ENCODE measurements at regions not wholly inside any gene's neighbourhood (a gene's known extent, or its start where the extent isn't known, plus 50 kb on each side); places are given as distances from the start of the nearest gene placed in this dataset.

DNA sequence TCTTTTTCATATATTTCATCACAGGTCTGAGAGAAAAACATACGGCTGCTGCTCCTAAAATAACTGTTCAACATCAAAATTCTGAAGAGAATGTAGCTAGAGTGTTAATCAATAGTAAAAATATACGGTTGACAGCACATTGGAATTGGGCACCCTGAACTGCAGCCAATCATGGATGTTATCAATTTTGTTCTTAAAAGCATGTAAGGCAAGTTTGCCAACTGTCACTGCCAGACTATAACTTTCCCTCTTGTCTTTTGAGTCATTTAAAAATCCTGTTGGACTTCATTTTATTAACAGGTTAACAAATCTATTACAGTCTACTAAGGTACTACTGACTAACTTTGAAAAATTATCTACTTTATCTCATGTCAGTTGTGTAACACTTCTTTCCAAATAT, 592.8 kb downstream of the HACE1 start:
- Histone ChIP-seq H3K27me3 (ENCODE audit: insufficient read depth, insufficient read length) (no peaks in the 10 kb centered on the region), H3K4me3 (ENCODE audit: insufficient read length, low read depth) (no peak overlapping the region), H3K4me1 (ENCODE audit: insufficient read depth, insufficient read length) (no peaks in the 10 kb centered on the region), H3K36me3 (ENCODE audit: insufficient read depth, insufficient read length, low read length) (no peaks in the 10 kb centered on the region), H3K9me3 (ENCODE audit: insufficient read depth, low read length) (no peaks in the 10 kb centered on the region), H3K9ac (ENCODE audit: insufficient read length, low read depth) (no peak overlapping the region)
- TF ChIP-seq ZNF274 (IDR thresholded peaks at IDR 0.05; ENCODE audit: low read depth, low read length) (no peak), YY1 (IDR thresholded peaks at IDR 0.05; ENCODE audit: insufficient read depth, insufficient read length) (no peak), SUZ12 (IDR thresholded peaks at IDR 0.05; ENCODE audit: extremely low read depth, insufficient read depth, insufficient read length) (no peak)
- no peak for DNase-seq (ENCODE audit: low read depth, low spot score)

DNA sequence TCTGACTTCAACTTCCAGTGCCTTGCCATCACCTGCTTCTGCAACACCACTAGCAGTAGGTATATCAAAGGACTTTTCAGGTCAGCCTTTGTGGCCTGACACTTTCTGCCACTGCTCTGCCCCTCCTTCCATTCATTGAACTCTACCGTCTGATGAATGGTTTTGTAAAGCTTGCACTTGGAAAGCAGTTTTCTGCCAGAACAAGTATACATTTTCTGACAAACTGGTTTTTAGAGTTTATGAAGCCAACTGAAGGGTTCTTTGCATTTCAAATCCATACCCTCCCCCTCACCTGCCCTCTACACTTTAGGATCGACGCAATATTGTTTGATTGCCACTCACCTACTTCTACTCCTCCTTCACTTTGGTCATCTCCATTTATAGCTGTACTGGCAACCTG, 603.1 kb downstream of the HACE1 start:
- Histone ChIP-seq H3K4me1 (ENCODE audit: insufficient read depth, insufficient read length) (no peaks in the 10 kb centered on the region), H3K36me3 (ENCODE audit: insufficient read depth, insufficient read length, low read length) (no peaks in the 10 kb centered on the region), H3K9me3 (ENCODE audit: insufficient read depth, low read length) (no peaks in the 10 kb centered on the region), H3K9ac (ENCODE audit: insufficient read length, low read depth) (no peak overlapping the region), H3K27me3 (ENCODE audit: insufficient read depth, insufficient read length) (no peaks in the 10 kb centered on the region), H3K4me3 (ENCODE audit: insufficient read length, low read depth) (no peak overlapping the region)
- no peak for TF ChIP-seq YY1 (IDR thresholded peaks at IDR 0.05; ENCODE audit: insufficient read depth, insufficient read length)
- TF ChIP-seq SUZ12 (IDR thresholded peaks at IDR 0.05; ENCODE audit: extremely low read depth, insufficient read depth, insufficient read length): no peak
- TF ChIP-seq ZNF274 (IDR thresholded peaks at IDR 0.05; ENCODE audit: low read depth, low read length): no peak
- no peak for DNase-seq (ENCODE audit: low read depth, low spot score)

DNA sequence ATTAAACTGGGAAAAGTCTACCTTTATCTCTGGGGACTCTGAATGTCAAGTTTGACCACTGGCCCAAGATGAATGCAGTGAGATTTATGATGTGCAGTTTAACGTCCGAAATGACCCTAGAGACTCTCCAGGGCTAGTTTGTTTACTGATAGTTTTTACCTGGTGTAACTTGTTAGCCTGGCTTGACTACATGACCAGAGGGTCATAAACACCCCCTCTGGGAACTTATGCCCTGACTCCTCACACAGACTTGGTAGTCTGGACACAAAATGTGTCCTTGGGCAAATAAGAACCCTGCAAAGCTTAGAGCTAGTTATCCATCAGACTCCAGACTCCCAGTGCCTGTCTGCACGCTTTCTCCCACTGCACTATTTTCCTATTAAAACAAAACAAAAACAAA, 606.5 kb downstream of the HACE1 start:
- Histone ChIP-seq H3K4me1 (ENCODE audit: insufficient read depth, insufficient read length) (no peaks in the 10 kb centered on the region), H3K4me3 (ENCODE audit: insufficient read length, low read depth) (no peak overlapping the region), H3K9ac (ENCODE audit: insufficient read length, low read depth) (no peak overlapping the region), H3K9me3 (ENCODE audit: insufficient read depth, low read length) (no peaks in the 10 kb centered on the region), H3K36me3 (ENCODE audit: insufficient read depth, insufficient read length, low read length) (no peaks in the 10 kb centered on the region), H3K27me3 (ENCODE audit: insufficient read depth, insufficient read length) (no peaks in the 10 kb centered on the region)
- TF ChIP-seq YY1 (IDR thresholded peaks at IDR 0.05; ENCODE audit: insufficient read depth, insufficient read length): no peak
- TF ChIP-seq ZNF274 (IDR thresholded peaks at IDR 0.05; ENCODE audit: low read depth, low read length): no peak
- no peak for TF ChIP-seq SUZ12 (IDR thresholded peaks at IDR 0.05; ENCODE audit: extremely low read depth, insufficient read depth, insufficient read length)
- DNase-seq (ENCODE audit: low read depth, low spot score): no peak

DNA sequence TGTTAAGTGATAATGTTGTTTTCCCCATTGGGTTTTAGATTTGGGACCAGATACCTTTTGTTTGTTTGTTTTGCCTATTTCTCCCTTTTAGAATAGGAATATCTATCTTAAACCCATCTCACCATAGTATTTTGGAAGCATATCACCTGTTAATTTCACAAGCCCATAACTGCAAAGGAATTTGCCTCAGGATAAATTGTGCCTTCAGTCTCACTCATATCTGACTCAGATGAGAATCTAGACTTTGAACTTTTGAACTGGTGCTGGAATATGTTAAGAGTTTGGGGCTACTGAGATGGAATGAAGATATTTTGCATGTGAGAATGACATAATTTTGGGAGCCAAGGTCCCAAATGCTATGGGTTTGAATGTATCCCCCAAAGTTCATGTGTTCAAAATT, 607.4 kb downstream of the HACE1 start:
- Histone ChIP-seq H3K4me3 (ENCODE audit: insufficient read length, low read depth) (no peak overlapping the region), H3K4me1 (ENCODE audit: insufficient read depth, insufficient read length) (no peaks in the 10 kb centered on the region), H3K36me3 (ENCODE audit: insufficient read depth, insufficient read length, low read length) (no peaks in the 10 kb centered on the region), H3K9me3 (ENCODE audit: insufficient read depth, low read length) (no peaks in the 10 kb centered on the region), H3K9ac (ENCODE audit: insufficient read length, low read depth) (no peak overlapping the region), H3K27me3 (ENCODE audit: insufficient read depth, insufficient read length) (no peaks in the 10 kb centered on the region)
- TF ChIP-seq YY1 (IDR thresholded peaks at IDR 0.05; ENCODE audit: insufficient read depth, insufficient read length) (no peak), SUZ12 (IDR thresholded peaks at IDR 0.05; ENCODE audit: extremely low read depth, insufficient read depth, insufficient read length) (no peak), ZNF274 (IDR thresholded peaks at IDR 0.05; ENCODE audit: low read depth, low read length) (no peak)
- DNase-seq (ENCODE audit: low read depth, low spot score): no peak

DNA sequence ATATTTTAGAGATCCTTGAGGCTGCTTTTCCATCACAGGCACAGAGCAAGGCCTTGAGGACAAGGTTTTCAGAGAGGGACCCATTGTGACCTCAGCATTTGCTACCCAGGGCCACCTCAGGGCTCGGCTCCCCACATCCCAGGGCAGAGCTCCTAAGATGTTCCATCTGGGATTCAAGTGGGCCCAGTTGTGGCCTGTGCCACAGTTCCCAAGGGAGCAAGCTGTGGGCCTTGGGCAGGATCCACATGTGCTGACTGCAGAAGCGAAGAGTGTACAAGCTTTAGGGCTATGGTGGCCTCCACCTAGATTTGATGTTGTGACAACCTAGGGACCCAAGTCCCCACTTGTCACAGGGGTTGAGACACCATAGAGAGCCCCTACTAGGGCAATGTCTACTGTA, 608.1 kb downstream of the HACE1 start:
- no peak for DNase-seq (ENCODE audit: low read depth, low spot score)

DNA sequence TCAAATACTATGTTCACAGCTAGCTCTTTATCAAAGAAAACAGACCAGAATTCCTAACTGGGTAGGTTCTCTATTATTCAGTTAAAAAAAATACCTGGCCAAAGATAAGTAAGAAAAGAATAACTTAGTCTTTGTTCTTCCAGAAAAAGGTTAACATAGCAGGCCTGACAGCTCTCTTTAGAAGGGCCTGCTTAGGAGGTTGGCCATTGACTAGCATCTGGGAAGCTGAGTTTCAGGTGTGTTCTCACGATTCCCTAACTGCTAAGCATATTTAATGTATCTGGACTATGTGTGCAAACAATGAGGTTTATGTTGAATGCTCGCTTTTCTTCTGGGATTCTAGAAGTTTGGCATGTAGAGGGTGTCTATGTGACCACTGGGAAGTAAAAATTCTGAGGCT, 618.9 kb downstream of the HACE1 start:
- no peak for DNase-seq (ENCODE audit: low read depth, low spot score)
- no peak for TF ChIP-seq ZNF274 (IDR thresholded peaks at IDR 0.05; ENCODE audit: low read depth, low read length)
- H3K9me3 ChIP-seq (ENCODE audit: insufficient read depth, low read length): no peaks in the 10 kb centered on the region
- H3K36me3 ChIP-seq (ENCODE audit: insufficient read depth, insufficient read length, low read length): no peaks in the 10 kb centered on the region
- no peak overlapping the region for H3K4me3 ChIP-seq (ENCODE audit: insufficient read length, low read depth)
- H3K27me3 ChIP-seq (ENCODE audit: insufficient read depth, insufficient read length): no peaks in the 10 kb centered on the region
- H3K4me1 ChIP-seq (ENCODE audit: insufficient read depth, insufficient read length): no peaks in the 10 kb centered on the region
- H3K9ac ChIP-seq (ENCODE audit: insufficient read length, low read depth): no peak overlapping the region

More for the DNA sequence above, 608.1 kb downstream of the HACE1 start:
- no peaks in the 10 kb centered on the region for H3K4me1 ChIP-seq (ENCODE audit: insufficient read depth, insufficient read length)
- H3K4me3 ChIP-seq (ENCODE audit: insufficient read length, low read depth): no peak overlapping the region
- H3K36me3 ChIP-seq (ENCODE audit: insufficient read depth, insufficient read length, low read length): no peaks in the 10 kb centered on the region
- H3K9me3 ChIP-seq (ENCODE audit: insufficient read depth, low read length): no peaks in the 10 kb centered on the region
- TF ChIP-seq SUZ12 (IDR thresholded peaks at IDR 0.05; ENCODE audit: extremely low read depth, insufficient read depth, insufficient read length) (no peak), YY1 (IDR thresholded peaks at IDR 0.05; ENCODE audit: insufficient read depth, insufficient read length) (no peak), ZNF274 (IDR thresholded peaks at IDR 0.05; ENCODE audit: low read depth, low read length) (no peak)
- H3K9ac ChIP-seq (ENCODE audit: insufficient read length, low read depth): no peak overlapping the region
- H3K27me3 ChIP-seq (ENCODE audit: insufficient read depth, insufficient read length): no peaks in the 10 kb centered on the region

DNA sequence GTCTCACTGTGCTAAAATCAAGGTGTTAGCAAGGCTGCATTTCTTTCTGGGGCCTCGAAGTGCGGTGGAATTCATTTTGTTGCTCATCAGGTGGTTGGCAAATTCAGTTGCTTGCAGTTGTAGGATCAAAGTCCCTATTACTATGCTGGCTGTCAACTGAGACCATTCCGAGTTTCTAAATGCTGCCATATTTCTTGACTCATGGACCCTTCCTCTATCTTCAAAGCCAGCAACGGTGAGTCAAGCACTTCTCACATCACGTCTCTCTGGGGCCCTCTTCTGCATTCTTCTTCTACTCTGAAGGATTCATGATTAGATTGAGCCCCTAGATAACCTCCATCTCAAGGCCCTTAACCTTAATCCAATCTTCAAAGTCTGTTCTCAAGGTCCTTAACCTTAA, 619.7 kb downstream of the HACE1 start:
- no peak for DNase-seq (ENCODE audit: low read depth, low spot score)
- H3K9me3 ChIP-seq (ENCODE audit: insufficient read depth, low read length): no peaks in the 10 kb centered on the region
- TF ChIP-seq ZNF274 (IDR thresholded peaks at IDR 0.05; ENCODE audit: low read depth, low read length) (no peak), YY1 (IDR thresholded peaks at IDR 0.05; ENCODE audit: insufficient read depth, insufficient read length) (no peak), SUZ12 (IDR thresholded peaks at IDR 0.05; ENCODE audit: extremely low read depth, insufficient read depth, insufficient read length) (no peak)

DNA sequence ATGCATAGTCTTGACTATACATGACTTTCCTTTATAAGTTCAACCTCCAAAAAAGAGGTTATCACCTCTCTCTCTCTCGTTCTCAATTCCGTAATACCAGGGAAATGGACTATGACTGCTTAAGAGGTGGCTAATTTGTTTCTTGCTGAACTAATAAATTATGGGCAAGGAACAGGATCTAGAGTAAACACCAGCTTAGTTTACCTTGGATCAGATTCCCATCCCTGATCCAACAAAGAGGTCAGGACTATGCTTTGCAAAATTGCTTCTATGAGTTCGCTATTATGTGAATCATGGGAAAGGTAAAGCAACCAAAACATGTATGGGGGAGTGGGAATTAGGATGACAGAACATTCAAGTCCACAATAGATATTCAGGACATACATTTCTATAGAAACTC, 630.7 kb downstream of the HACE1 start:
- no peak overlapping the region for H3K9ac ChIP-seq (ENCODE audit: insufficient read length, low read depth)
- H3K4me3 ChIP-seq (ENCODE audit: insufficient read length, low read depth): no peak overlapping the region
- no peaks in the 10 kb centered on the region for H3K27me3 ChIP-seq (ENCODE audit: insufficient read depth, insufficient read length)
- no peaks in the 10 kb centered on the region for H3K4me1 ChIP-seq (ENCODE audit: insufficient read depth, insufficient read length)
- H3K36me3 ChIP-seq (ENCODE audit: insufficient read depth, insufficient read length, low read length): no peaks in the 10 kb centered on the region
- TF ChIP-seq ZNF274 (IDR thresholded peaks at IDR 0.05; ENCODE audit: low read depth, low read length) (no peak), SUZ12 (IDR thresholded peaks at IDR 0.05; ENCODE audit: extremely low read depth, insufficient read depth, insufficient read length) (no peak)
- no peaks in the 10 kb centered on the region for H3K9me3 ChIP-seq (ENCODE audit: insufficient read depth, low read length)
- no peak for DNase-seq (ENCODE audit: low read depth, low spot score)

More for the DNA sequence above, 619.7 kb downstream of the HACE1 start:
- Histone ChIP-seq H3K36me3 (ENCODE audit: insufficient read depth, insufficient read length, low read length) (no peaks in the 10 kb centered on the region), H3K9ac (ENCODE audit: insufficient read length, low read depth) (no peak overlapping the region), H3K27me3 (ENCODE audit: insufficient read depth, insufficient read length) (no peaks in the 10 kb centered on the region), H3K4me1 (ENCODE audit: insufficient read depth, insufficient read length) (no peaks in the 10 kb centered on the region), H3K4me3 (ENCODE audit: insufficient read length, low read depth) (no peak overlapping the region)
